WERI-Rb-1 (cell line): ENCODE measurements at regions not wholly inside any gene's neighbourhood (a gene's known extent, or its start where the extent isn't known, plus 50 kb on each side); places are given as distances from the start of the nearest gene placed in this dataset.

ENCODE experiments used
- DNase-seq: peaks from one replicate; pipeline ENCODE4 v3.0.0-alpha.2; 2020
- H3K27ac ChIP-seq: fragments of 250-450 bp; sonication (Bioruptor Pico); 2 replicates; pipeline ENCODE4 v1.5.1; 2020; ENCODE audit warnings: mild to moderate bottlenecking, moderate library complexity
- H3K27me3 ChIP-seq: fragments of 250-450 bp; sonication (Bioruptor Pico); 2 replicates; pipeline ENCODE4 v1.5.1; 2021; ENCODE audit warnings: mild to moderate bottlenecking, low read depth, moderate library complexity; ENCODE audit not compliant: insufficient read depth, severe bottlenecking
- H3K36me3 ChIP-seq: fragments of 250-450 bp; sonication (Bioruptor Pico); 2 replicates; pipeline ENCODE4 v1.5.1; 2020; ENCODE audit warnings: mild to moderate bottlenecking, moderate library complexity
- H3K4me3 ChIP-seq: 2 replicates; pipeline ENCODE4 v1.5.1; 2011; ENCODE audit warnings: low read depth, mild to moderate bottlenecking, control low read depth, low read length
- H3K9me3 ChIP-seq: fragments of 250-450 bp; sonication (Bioruptor Pico); 2 replicates; pipeline ENCODE4 v1.5.1; 2021; ENCODE audit warnings: mild to moderate bottlenecking, moderate library complexity; ENCODE audit not compliant: severe bottlenecking
- TF ChIP-seq, protein P1 (sequence below): IDR thresholded peaks from 2 replicates; pipeline ENCODE4 v1.5.1; 2011; ENCODE audit warnings: low read depth, mild to moderate bottlenecking, control low read depth, inconsistent platforms, low read length

DNA sequence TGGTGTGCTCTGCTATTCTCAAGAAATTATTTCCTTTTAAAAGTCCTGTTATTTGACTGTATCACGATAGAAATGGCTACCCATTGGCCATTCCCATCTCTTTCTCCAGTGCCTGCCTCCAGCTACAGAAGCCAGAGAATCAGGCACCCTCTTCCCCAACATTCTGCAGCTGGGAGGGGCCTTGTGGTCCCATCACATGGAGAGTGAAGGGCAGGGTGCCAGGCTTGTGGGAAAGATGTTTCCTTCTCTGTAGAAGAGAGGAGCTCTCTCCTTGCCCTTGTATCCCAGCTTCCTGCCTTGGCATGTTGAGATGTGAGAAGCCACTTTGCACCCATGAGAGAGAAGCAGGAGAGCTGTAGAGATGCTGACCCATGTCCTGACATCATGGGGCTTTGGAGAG is 465.0 kb downstream of the MTRR start:
- no peak for DNase-seq
- Histone ChIP-seq H3K9me3 (no peaks in the 10 kb centered on the region), H3K27me3 (peaks cover 48% of the 10 kb centered on the region), H3K4me3 (no peak overlapping the region), H3K36me3 (no peaks in the 10 kb centered on the region), H3K27ac (no peak overlapping the region)
- TF ChIP-seq, protein P1, sequence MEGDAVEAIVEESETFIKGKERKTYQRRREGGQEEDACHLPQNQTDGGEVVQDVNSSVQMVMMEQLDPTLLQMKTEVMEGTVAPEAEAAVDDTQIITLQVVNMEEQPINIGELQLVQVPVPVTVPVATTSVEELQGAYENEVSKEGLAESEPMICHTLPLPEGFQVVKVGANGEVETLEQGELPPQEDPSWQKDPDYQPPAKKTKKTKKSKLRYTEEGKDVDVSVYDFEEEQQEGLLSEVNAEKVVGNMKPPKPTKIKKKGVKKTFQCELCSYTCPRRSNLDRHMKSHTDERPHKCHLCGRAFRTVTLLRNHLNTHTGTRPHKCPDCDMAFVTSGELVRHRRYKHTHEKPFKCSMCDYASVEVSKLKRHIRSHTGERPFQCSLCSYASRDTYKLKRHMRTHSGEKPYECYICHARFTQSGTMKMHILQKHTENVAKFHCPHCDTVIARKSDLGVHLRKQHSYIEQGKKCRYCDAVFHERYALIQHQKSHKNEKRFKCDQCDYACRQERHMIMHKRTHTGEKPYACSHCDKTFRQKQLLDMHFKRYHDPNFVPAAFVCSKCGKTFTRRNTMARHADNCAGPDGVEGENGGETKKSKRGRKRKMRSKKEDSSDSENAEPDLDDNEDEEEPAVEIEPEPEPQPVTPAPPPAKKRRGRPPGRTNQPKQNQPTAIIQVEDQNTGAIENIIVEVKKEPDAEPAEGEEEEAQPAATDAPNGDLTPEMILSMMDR, result no peak

GRCh38 chr5:8340261-8340660 is 471.3 kb downstream of the MTRR start:
- H3K4me3 ChIP-seq, result no peak overlapping the region
- no peak for DNase-seq
- no peaks in the 10 kb centered on the region for H3K9me3 ChIP-seq
- TF ChIP-seq, protein P1, result no peak
- no peaks in the 10 kb centered on the region for H3K36me3 ChIP-seq
- peaks cover 13% of the 10 kb centered on the region for H3K27me3 ChIP-seq
- H3K27ac ChIP-seq, result no peak overlapping the region

GRCh38 chr5:8340739-8341344 is 471.9 kb downstream of the MTRR start:
- no peak overlapping the region for H3K4me3 ChIP-seq
- TF ChIP-seq, protein P1, result peak; percentile 40; the same call in 1 of the 2 replicates
- no peaks in the 10 kb centered on the region for H3K36me3 ChIP-seq
- DNase-seq, result peak; percentile 19
- no peak overlapping the region for H3K27ac ChIP-seq
- H3K9me3 ChIP-seq, result no peaks in the 10 kb centered on the region
- peaks cover 13% of the 10 kb centered on the region for H3K27me3 ChIP-seq

DNA sequence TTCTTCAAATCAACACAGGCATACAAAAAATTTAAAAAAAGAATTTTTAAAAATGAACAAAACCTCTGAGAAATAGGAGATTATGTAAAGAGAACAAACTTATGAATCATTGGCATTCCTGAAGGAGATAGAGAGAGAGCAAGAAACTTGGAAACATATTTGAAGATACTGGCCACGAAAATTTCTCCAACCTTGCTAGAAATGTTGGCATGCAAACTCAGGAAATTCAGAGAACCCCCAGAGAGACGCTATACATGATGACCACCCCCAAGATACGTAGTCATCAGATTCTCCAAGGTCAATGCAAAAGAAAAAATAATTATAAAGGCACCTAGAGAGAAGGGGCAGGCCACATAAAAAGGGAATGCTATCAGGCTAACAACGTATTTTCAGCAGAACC is 472.5 kb downstream of the MTRR start:
- no peak for DNase-seq
- Histone ChIP-seq H3K36me3 (no peaks in the 10 kb centered on the region), H3K27ac (no peak overlapping the region), H3K9me3 (no peaks in the 10 kb centered on the region), H3K27me3 (peaks cover 16% of the 10 kb centered on the region), H3K4me3 (no peak overlapping the region)
- TF ChIP-seq, protein P1, result no peak

DNA sequence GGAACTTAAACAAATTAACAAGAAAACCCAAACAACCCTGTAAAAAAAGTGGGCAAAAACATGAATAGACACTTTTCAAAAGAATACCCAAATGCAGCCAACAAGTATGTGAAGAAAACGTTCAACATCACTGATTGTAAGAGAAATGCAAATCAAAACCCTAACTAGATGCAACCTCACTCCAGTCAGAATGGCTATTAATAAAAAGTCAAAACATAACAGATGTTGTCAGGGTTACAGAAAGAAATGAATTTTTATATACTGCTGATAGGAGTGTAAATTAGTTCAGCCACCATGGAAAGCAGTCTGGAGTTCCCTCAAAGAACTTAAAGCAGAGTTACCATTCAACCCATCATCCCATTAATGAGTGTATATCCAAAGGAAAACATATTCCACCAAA is 479.0 kb downstream of the MTRR start:
- no peak for DNase-seq
- TF ChIP-seq, protein P1, result no peak
- H3K36me3 ChIP-seq, result no peaks in the 10 kb centered on the region
- H3K9me3 ChIP-seq, result peaks cover 2% of the 10 kb centered on the region
- H3K27me3 ChIP-seq, result peaks cover 20% of the 10 kb centered on the region
- no peak overlapping the region for H3K27ac ChIP-seq
- no peak overlapping the region for H3K4me3 ChIP-seq

GRCh38 chr5:8349855-8350254 is 480.9 kb downstream of the MTRR start:
- Histone ChIP-seq H3K27ac (no peak overlapping the region), H3K9me3 (peaks cover 2% of the 10 kb centered on the region), H3K4me3 (no peak overlapping the region), H3K27me3 (peaks cover 20% of the 10 kb centered on the region), H3K36me3 (no peaks in the 10 kb centered on the region)
- DNase-seq, result no peak
- TF ChIP-seq, protein P1, result no peak
